SH-SY5Y (cell line): ENCODE measurements at regions not wholly inside any gene's neighbourhood (a gene's known extent, or its start where the extent isn't known, plus 50 kb on each side); places are given as distances from the start of the nearest gene placed in this dataset.

ENCODE experiments used
- GATA2 ChIP-seq: IDR thresholded peaks from 2 replicates; pipeline ENCODE4 v1.6.1; 2011; ENCODE audit warnings: mild to moderate bottlenecking, low read depth, low read length
- GATA3 ChIP-seq: IDR thresholded peaks from 2 replicates; pipeline ENCODE4 v1.6.1; 2011; ENCODE audit warnings: low read depth, mild to moderate bottlenecking, low read length, moderate library complexity

- no peak for TF ChIP-seq GATA2
- no peak for TF ChIP-seq GATA3
Observed at GRCh38 chr15:95347837-95348236, 982.7 kb upstream of the NR2F2 start.
